Panc1 (cell line): ENCODE measurements at regions not wholly inside any gene's neighbourhood (a gene's known extent, or its start where the extent isn't known, plus 50 kb on each side); places are given as distances from the start of the nearest gene placed in this dataset.

Experiments
- CTCF ChIP-seq: fragments of 450-650 bp; IDR thresholded peaks from 2 replicates; pipeline ENCODE4 v1.5.1; 2017; ENCODE audit warnings: mild to moderate bottlenecking
- POLR2AphosphoS5 ChIP-seq: IDR thresholded peaks from 2 replicates; pipeline ENCODE4 v1.6.1; 2012; ENCODE audit warnings: mild to moderate bottlenecking, low read depth, low read length, moderate library complexity
- REST ChIP-seq, 2 experiments: IDR thresholded peaks; 2 replicates each; pipeline ENCODE4 v1.6.1; 2011 to 2012; ENCODE audit warnings: low read depth in 2 of 2, control low read depth in 1 of 2, low read length in 1 of 2, mild to moderate bottlenecking in 1 of 2, moderate library complexity in 1 of 2; ENCODE audit not compliant: insufficient read depth in 1 of 2
- SIN3A ChIP-seq: IDR thresholded peaks from 2 replicates; pipeline ENCODE4 v1.6.1; 2012; ENCODE audit warnings: low read depth, mild to moderate bottlenecking, low read length, moderate library complexity, borderline replicate concordance; ENCODE audit not compliant: insufficient read depth

GRCh38 chr7:67725423-67725822 is 728.8 kb downstream of the TYW1 start:
- TF ChIP-seq CTCF (no peak), REST (IDR thresholded peaks at IDR 0.05; ENCODE audit: insufficient read depth in 1 of 2, low read depth in 2 of 2, low read length in 1 of 2) (no peak), POLR2AphosphoS5 (no peak), SIN3A (no peak)
